Calu3 (cell line): ENCODE measurements at regions not wholly inside any gene's neighbourhood (a gene's known extent, or its start where the extent isn't known, plus 50 kb on each side); places are given as distances from the start of the nearest gene placed in this dataset.

Source experiments
- BruUV-seq: library from RNA; stranded (reverse); fragments of 400-500 nt; replicated peaks from 2 replicates; lab custom pipeline; 2021; lab: Mats Ljungman, UMichigan
- CTCF ChIA-PET: fragments of 300-600 bp; sonication (Branson Sonifier 250); formaldehyde crosslinking; loops from one replicate; lab custom pipeline; 2022; ENCODE audit warnings: antibody characterized with exemption; lab: Charles Lee
- DNase-seq: peaks from one replicate; pipeline ENCODE4 v3.0.0; 2022
- H3K27ac Mint-ChIP-seq: one replicate; pipeline ENCODE4 v1.8.0; 2022; ENCODE audit warnings: mixed read lengths; ENCODE audit not compliant: unreplicated experiment
- H3K27me3 Mint-ChIP-seq: one replicate; pipeline ENCODE4 v1.8.0; 2022; ENCODE audit warnings: mixed read lengths; ENCODE audit not compliant: unreplicated experiment
- H3K36me3 Mint-ChIP-seq: one replicate; pipeline ENCODE4 v1.8.0; 2022; ENCODE audit warnings: mild to moderate bottlenecking, moderate library complexity, mixed read lengths; ENCODE audit not compliant: insufficient read depth, unreplicated experiment
- H3K4me1 Mint-ChIP-seq: one replicate; pipeline ENCODE4 v1.8.0; 2022; ENCODE audit warnings: mild to moderate bottlenecking, low read depth, mixed read lengths; ENCODE audit not compliant: unreplicated experiment
- H3K4me3 Mint-ChIP-seq: one replicate; pipeline ENCODE4 v1.8.0; 2022; ENCODE audit warnings: mild to moderate bottlenecking, low read depth, moderate library complexity, mixed read lengths; ENCODE audit not compliant: unreplicated experiment
- H3K9me3 Mint-ChIP-seq: one replicate; pipeline ENCODE4 v1.8.0; 2022; ENCODE audit warnings: low read depth, mixed read lengths; ENCODE audit not compliant: unreplicated experiment
- intact Hi-C: fragments of 100-400 bp; cut with micrococcal nuclease; formaldehyde crosslinking; loops from one replicate; pipeline ENCODE4 v1.10.0; 2022; ENCODE audit not compliant: unreplicated experiment
- TF ChIP-seq, protein P1 (sequence below): fragments of 200-600 bp; IDR thresholded peaks from one replicate; pipeline ENCODE4 v1.8.0; 2022; ENCODE audit warnings: antibody characterized with exemption; ENCODE audit not compliant: unreplicated experiment

DNA sequence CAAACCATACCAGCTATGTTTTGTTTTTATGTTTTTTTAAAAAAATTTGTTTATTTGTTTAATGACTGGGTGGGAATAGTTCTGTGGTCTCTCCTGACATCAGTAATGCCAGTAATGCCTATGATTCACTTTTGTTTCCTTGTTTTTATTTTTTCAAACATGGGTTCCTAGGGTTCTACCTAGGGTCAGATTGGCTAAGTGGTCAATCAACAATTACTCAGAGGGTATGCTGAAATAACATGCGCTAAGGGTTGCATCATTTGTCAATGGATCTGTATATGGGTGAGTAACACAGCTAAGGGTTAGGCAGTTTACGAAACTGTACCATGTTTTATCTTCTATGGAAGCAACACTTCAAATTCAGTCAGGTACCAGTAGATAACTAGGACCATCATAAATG, 583.8 kb upstream of the GJE1 start:
- H3K4me1 Mint-ChIP-seq, result peaks cover 29% of the 10 kb centered on the region
- intact Hi-C loops, result no loop called here
- H3K4me3 Mint-ChIP-seq, result no peak overlapping the region
- TF ChIP-seq, protein P1, sequence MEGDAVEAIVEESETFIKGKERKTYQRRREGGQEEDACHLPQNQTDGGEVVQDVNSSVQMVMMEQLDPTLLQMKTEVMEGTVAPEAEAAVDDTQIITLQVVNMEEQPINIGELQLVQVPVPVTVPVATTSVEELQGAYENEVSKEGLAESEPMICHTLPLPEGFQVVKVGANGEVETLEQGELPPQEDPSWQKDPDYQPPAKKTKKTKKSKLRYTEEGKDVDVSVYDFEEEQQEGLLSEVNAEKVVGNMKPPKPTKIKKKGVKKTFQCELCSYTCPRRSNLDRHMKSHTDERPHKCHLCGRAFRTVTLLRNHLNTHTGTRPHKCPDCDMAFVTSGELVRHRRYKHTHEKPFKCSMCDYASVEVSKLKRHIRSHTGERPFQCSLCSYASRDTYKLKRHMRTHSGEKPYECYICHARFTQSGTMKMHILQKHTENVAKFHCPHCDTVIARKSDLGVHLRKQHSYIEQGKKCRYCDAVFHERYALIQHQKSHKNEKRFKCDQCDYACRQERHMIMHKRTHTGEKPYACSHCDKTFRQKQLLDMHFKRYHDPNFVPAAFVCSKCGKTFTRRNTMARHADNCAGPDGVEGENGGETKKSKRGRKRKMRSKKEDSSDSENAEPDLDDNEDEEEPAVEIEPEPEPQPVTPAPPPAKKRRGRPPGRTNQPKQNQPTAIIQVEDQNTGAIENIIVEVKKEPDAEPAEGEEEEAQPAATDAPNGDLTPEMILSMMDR, result no peak
- H3K27ac Mint-ChIP-seq, result peak overlapping the region; percentile 82
- peaks cover 22% of the 10 kb centered on the region for H3K36me3 Mint-ChIP-seq
- DNase-seq, result no peak
- BruUV-seq, result no TSS peak
- CTCF ChIA-PET, result no interaction called here
- no peaks in the 10 kb centered on the region for H3K27me3 Mint-ChIP-seq
- H3K9me3 Mint-ChIP-seq, result peaks cover 7% of the 10 kb centered on the region

- Mint-ChIP-seq H3K36me3 (no peaks in the 10 kb centered on the region), H3K4me1 (no peaks in the 10 kb centered on the region), H3K4me3 (no peak overlapping the region), H3K9me3 (no peaks in the 10 kb centered on the region), H3K27ac (peak overlapping the region; percentile 25), H3K27me3 (no peaks in the 10 kb centered on the region)
- BruUV-seq, result no TSS peak
- TF ChIP-seq, protein P1, result no peak
- CTCF ChIA-PET, result no interaction called here
- no peak for DNase-seq
- intact Hi-C loops, result no loop called here
Measured at GRCh38 chr6:141541581-141542324, 591.0 kb upstream of the GJE1 start.

DNA sequence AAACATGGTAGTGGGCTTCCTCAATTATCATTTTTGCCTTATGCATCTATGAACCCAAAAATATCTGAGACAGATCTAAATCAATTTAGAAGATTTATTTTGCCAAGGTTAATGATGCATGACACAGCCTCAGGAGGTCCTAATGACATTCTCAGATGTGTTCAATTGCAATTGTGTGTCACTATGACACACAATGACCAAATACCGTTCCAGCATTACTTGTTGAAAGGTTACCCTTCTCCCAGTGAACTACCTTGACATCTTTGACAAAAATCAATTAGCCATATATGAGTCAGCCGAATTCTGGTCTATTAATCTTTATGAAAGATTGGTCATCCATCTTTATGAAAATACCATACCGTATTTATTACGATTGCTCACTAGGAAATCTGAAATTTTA, 592.5 kb upstream of the GJE1 start:
- intact Hi-C loops, result no loop called here
- Mint-ChIP-seq H3K36me3 (no peaks in the 10 kb centered on the region), H3K27ac (no peak overlapping the region), H3K27me3 (no peaks in the 10 kb centered on the region), H3K4me3 (no peak overlapping the region), H3K4me1 (no peaks in the 10 kb centered on the region), H3K9me3 (no peaks in the 10 kb centered on the region)
- TF ChIP-seq, protein P1, result no peak
- BruUV-seq, result no TSS peak
- CTCF ChIA-PET, result no interaction called here
- no peak for DNase-seq

GRCh38 chr6:141539617-141540016, 593.1 kb upstream of the GJE1 start:
- H3K9me3 Mint-ChIP-seq, result no peaks in the 10 kb centered on the region
- CTCF ChIA-PET, result no interaction called here
- TF ChIP-seq, protein P1, result no peak
- no peak overlapping the region for H3K4me3 Mint-ChIP-seq
- no peaks in the 10 kb centered on the region for H3K36me3 Mint-ChIP-seq
- H3K4me1 Mint-ChIP-seq, result no peaks in the 10 kb centered on the region
- H3K27ac Mint-ChIP-seq, result no peak overlapping the region
- DNase-seq, result no peak
- no TSS peak for BruUV-seq
- intact Hi-C loops, result no loop called here
- H3K27me3 Mint-ChIP-seq, result no peaks in the 10 kb centered on the region
